ENCODE measurements at regions not wholly inside any gene's neighbourhood (a gene's known extent, or its start where the extent isn't known, plus 50 kb on each side); places are given as distances from the start of the nearest gene placed in this dataset.
A peak's percentile ranks its signal among the peaks of the same experiment; 100 is the strongest.

GRCh38 chr4:1559896-1560650 lies 124.0 kb downstream of the FAM53A start:
- Histone ChIP-seq H3K36me3 (ENCODE audit: insufficient read depth, low read length) (no peaks in the 10 kb centered on the region), H3K27ac (ENCODE audit: low read depth, low read length) (no peak overlapping the region), H3K4me3 (ENCODE audit: low read length in 2 of 2) (no peak overlapping the region), H3K27me3 (ENCODE audit: insufficient read depth, low read length) (no peaks in the 10 kb centered on the region), H3K4me1 (ENCODE audit: insufficient read depth, low read length) (no peaks in the 10 kb centered on the region), H3K9me3 (ENCODE audit: control insufficient read depth in 1 of 2, low read length in 2 of 2) (no peaks in the 10 kb centered on the region)
- peaks cover 0 to 1% (median 0%) of the 10 kb centered on the region in 8 donors for H3K9me3 Mint-ChIP-seq
- DNase-seq = no peak
- H3K27ac Mint-ChIP-seq = no peak overlapping the region
- POLR2A ChIA-PET (ENCODE audit: partially characterized antibody) = no interaction called here
- CTCF ChIA-PET (ENCODE audit: partially characterized antibody) = interaction anchor here (1.3 kb wide), 1 partner anchor 12 kb away, joined by 9 read pairs; no protein-coding TSS in a partner anchor
- intact Hi-C loops (cut with micrococcal nuclease) = no loop called here
- H3K27me3 Mint-ChIP-seq = peaks cover 5 to 9% of the 10 kb centered on the region in 2 donors
- H3K4me1 Mint-ChIP-seq = peaks cover 0 to 1% (median under 1%) of the 10 kb centered on the region in 4 donors
- H3K36me3 Mint-ChIP-seq = no peaks in the 10 kb centered on the region
- H3K4me3 Mint-ChIP-seq = no peak overlapping the region

GRCh38 chr4:1558205-1558604 lies 125.9 kb downstream of the FAM53A start:
- peaks cover 0 to 4% (median under 1%) of the 10 kb centered on the region in 4 donors for H3K4me1 Mint-ChIP-seq
- H3K27ac ChIP-seq (ENCODE audit: low read depth, low read length) = no peak overlapping the region
- no peak for DNase-seq
- no peaks in the 10 kb centered on the region for H3K36me3 ChIP-seq (ENCODE audit: insufficient read depth, low read length)
- peaks cover 0 to 2% (median 0%) of the 10 kb centered on the region in 8 donors for H3K9me3 Mint-ChIP-seq
- POLR2A ChIA-PET (ENCODE audit: partially characterized antibody) = no interaction called here
- H3K4me1 ChIP-seq (ENCODE audit: insufficient read depth, low read length) = no peaks in the 10 kb centered on the region
- intact Hi-C loops (cut with micrococcal nuclease) = no loop called here
- H3K9me3 ChIP-seq (ENCODE audit: control insufficient read depth in 1 of 2, low read length in 2 of 2) = no peaks in the 10 kb centered on the region
- peaks cover 10 to 11% of the 10 kb centered on the region in 2 donors for H3K27me3 Mint-ChIP-seq
- no peaks in the 10 kb centered on the region for H3K36me3 Mint-ChIP-seq
- no peak overlapping the region for H3K4me3 ChIP-seq (ENCODE audit: low read length in 2 of 2)
- CTCF ChIA-PET (ENCODE audit: partially characterized antibody) = no interaction called here
- no peak overlapping the region for H3K27ac Mint-ChIP-seq
- H3K4me3 Mint-ChIP-seq = no peak overlapping the region
- no peaks in the 10 kb centered on the region for H3K27me3 ChIP-seq (ENCODE audit: insufficient read depth, low read length)

- H3K36me3 Mint-ChIP-seq = no peaks in the 10 kb centered on the region
- peaks cover 0 to 2% (median 0%) of the 10 kb centered on the region in 8 donors for H3K9me3 Mint-ChIP-seq
- H3K4me3 Mint-ChIP-seq = peak overlapping the region in 1 of 8 donors; percentile 29
- no peak overlapping the region for H3K27ac Mint-ChIP-seq
- H3K4me1 Mint-ChIP-seq = peaks cover 0 to 4% (median under 1%) of the 10 kb centered on the region in 4 donors
- no peak for DNase-seq
- Histone ChIP-seq H3K27ac (ENCODE audit: low read depth, low read length) (no peak overlapping the region), H3K4me1 (ENCODE audit: insufficient read depth, low read length) (no peaks in the 10 kb centered on the region), H3K36me3 (ENCODE audit: insufficient read depth, low read length) (no peaks in the 10 kb centered on the region), H3K9me3 (ENCODE audit: control insufficient read depth in 1 of 2, low read length in 2 of 2) (no peaks in the 10 kb centered on the region), H3K4me3 (ENCODE audit: low read length in 2 of 2) (no peak overlapping the region), H3K27me3 (ENCODE audit: insufficient read depth, low read length) (no peaks in the 10 kb centered on the region)
- POLR2A ChIA-PET (ENCODE audit: partially characterized antibody) = no interaction called here
- intact Hi-C loops (cut with micrococcal nuclease) = no loop called here
- CTCF ChIA-PET (ENCODE audit: partially characterized antibody) = interaction anchor here (1.4 kb wide), 1 partner anchor 8 kb away, joined by 4 read pairs; no protein-coding TSS in a partner anchor
- peaks cover 10 to 11% of the 10 kb centered on the region in 2 donors for H3K27me3 Mint-ChIP-seq
Measured at GRCh38 chr4:1557221-1557597, 126.9 kb downstream of the FAM53A start.

GRCh38 chr4:1556541-1557220 lies 127.4 kb downstream of the FAM53A start:
- no peaks in the 10 kb centered on the region for H3K27me3 ChIP-seq (ENCODE audit: insufficient read depth, low read length)
- Mint-ChIP-seq H3K4me1 (peaks cover 0 to 4% (median under 1%) of the 10 kb centered on the region in 4 donors), H3K27me3 (peaks cover 10 to 11% of the 10 kb centered on the region in 2 donors), H3K36me3 (no peaks in the 10 kb centered on the region), H3K9me3 (peaks cover 0 to 2% (median 0%) of the 10 kb centered on the region in 8 donors), H3K27ac (no peak overlapping the region), H3K4me3 (no peak overlapping the region)
- ChIA-PET CTCF (ENCODE audit: partially characterized antibody) (interaction anchor here (1.4 kb wide), 1 partner anchor 8 kb away, joined by 4 read pairs; no protein-coding TSS in a partner anchor), POLR2A (ENCODE audit: partially characterized antibody) (no interaction called here)
- no peak overlapping the region for H3K27ac ChIP-seq (ENCODE audit: low read depth, low read length)
- no peak overlapping the region for H3K4me3 ChIP-seq (ENCODE audit: low read length in 2 of 2)
- no peaks in the 10 kb centered on the region for H3K36me3 ChIP-seq (ENCODE audit: insufficient read depth, low read length)
- intact Hi-C loops (cut with micrococcal nuclease) = no loop called here
- no peak for DNase-seq
- H3K4me1 ChIP-seq (ENCODE audit: insufficient read depth, low read length) = no peaks in the 10 kb centered on the region
- H3K9me3 ChIP-seq (ENCODE audit: control insufficient read depth in 1 of 2, low read length in 2 of 2) = no peaks in the 10 kb centered on the region

- Histone ChIP-seq H3K9me3 (ENCODE audit: control insufficient read depth in 1 of 2, low read length in 2 of 2) (no peaks in the 10 kb centered on the region), H3K4me1 (ENCODE audit: insufficient read depth, low read length) (no peaks in the 10 kb centered on the region), H3K27ac (ENCODE audit: low read depth, low read length) (no peak overlapping the region), H3K4me3 (ENCODE audit: low read length in 2 of 2) (no peak overlapping the region), H3K27me3 (ENCODE audit: insufficient read depth, low read length) (no peaks in the 10 kb centered on the region), H3K36me3 (ENCODE audit: insufficient read depth, low read length) (no peaks in the 10 kb centered on the region)
- peak overlapping the region in 1 of 7 donors; percentile 31 for H3K27ac Mint-ChIP-seq
- H3K27me3 Mint-ChIP-seq = peaks cover 8 to 10% of the 10 kb centered on the region in 2 donors
- no peak for DNase-seq
- peaks cover 0 to 2% (median 0%) of the 10 kb centered on the region in 8 donors for H3K9me3 Mint-ChIP-seq
- H3K36me3 Mint-ChIP-seq = no peaks in the 10 kb centered on the region
- intact Hi-C loops (cut with micrococcal nuclease) = no loop called here
- ChIA-PET POLR2A (ENCODE audit: partially characterized antibody) (no interaction called here), CTCF (ENCODE audit: partially characterized antibody) (no interaction called here)
- H3K4me1 Mint-ChIP-seq = peaks cover 0 to 4% (median under 1%) of the 10 kb centered on the region in 4 donors
- no peak overlapping the region for H3K4me3 Mint-ChIP-seq
Measured at GRCh38 chr4:1554876-1555265, 129.2 kb downstream of the FAM53A start.

- ChIA-PET POLR2A (ENCODE audit: partially characterized antibody) (no interaction called here), CTCF (ENCODE audit: partially characterized antibody) (no interaction called here)
- H3K27me3 Mint-ChIP-seq = peaks cover 8 to 10% of the 10 kb centered on the region in 2 donors
- H3K27ac ChIP-seq (ENCODE audit: low read depth, low read length) = no peak overlapping the region
- H3K27ac Mint-ChIP-seq = no peak overlapping the region
- H3K4me1 Mint-ChIP-seq = peaks cover 0 to 4% (median under 1%) of the 10 kb centered on the region in 4 donors
- H3K4me3 ChIP-seq (ENCODE audit: low read length in 2 of 2) = no peak overlapping the region
- H3K36me3 ChIP-seq (ENCODE audit: insufficient read depth, low read length) = no peaks in the 10 kb centered on the region
- peaks cover 0 to 2% (median 0%) of the 10 kb centered on the region in 8 donors for H3K9me3 Mint-ChIP-seq
- H3K4me3 Mint-ChIP-seq = no peak overlapping the region
- no peaks in the 10 kb centered on the region for H3K27me3 ChIP-seq (ENCODE audit: insufficient read depth, low read length)
- H3K36me3 Mint-ChIP-seq = no peaks in the 10 kb centered on the region
- H3K9me3 ChIP-seq (ENCODE audit: control insufficient read depth in 1 of 2, low read length in 2 of 2) = no peaks in the 10 kb centered on the region
- H3K4me1 ChIP-seq (ENCODE audit: insufficient read depth, low read length) = peaks cover under 1% of the 10 kb centered on the region
- intact Hi-C loops (cut with micrococcal nuclease) = no loop called here
- no peak for DNase-seq
Measured at GRCh38 chr4:1554246-1554875, 129.8 kb downstream of the FAM53A start.

- Histone ChIP-seq H3K27ac (ENCODE audit: low read depth, low read length) (no peak overlapping the region), H3K9me3 (ENCODE audit: control insufficient read depth in 1 of 2, low read length in 2 of 2) (no peaks in the 10 kb centered on the region), H3K4me1 (ENCODE audit: insufficient read depth, low read length) (peaks cover 6% of the 10 kb centered on the region), H3K27me3 (ENCODE audit: insufficient read depth, low read length) (no peaks in the 10 kb centered on the region), H3K4me3 (ENCODE audit: low read length in 2 of 2) (no peak overlapping the region), H3K36me3 (ENCODE audit: insufficient read depth, low read length) (no peaks in the 10 kb centered on the region)
- no peaks in the 10 kb centered on the region for H3K36me3 Mint-ChIP-seq
- H3K4me3 Mint-ChIP-seq = no peak overlapping the region
- ChIA-PET POLR2A (ENCODE audit: partially characterized antibody) (no interaction called here), CTCF (ENCODE audit: partially characterized antibody) (no interaction called here)
- peaks cover 1 to 8% (median 4%) of the 10 kb centered on the region in 4 donors for H3K4me1 Mint-ChIP-seq
- intact Hi-C loops (cut with micrococcal nuclease) = no loop called here
- no peak for DNase-seq
- H3K27me3 Mint-ChIP-seq = peaks cover 8 to 10% of the 10 kb centered on the region in 2 donors
- no peak overlapping the region for H3K27ac Mint-ChIP-seq
- peaks cover 0 to 2% (median 0%) of the 10 kb centered on the region in 8 donors for H3K9me3 Mint-ChIP-seq
Measured at GRCh38 chr4:1553365-1553764, 130.7 kb downstream of the FAM53A start.

Data from CD4-positive, alpha-beta memory T cell (primary cell).